HepG2 (cell line): ENCODE measurements at regions not wholly inside any gene's neighbourhood (a gene's known extent, or its start where the extent isn't known, plus 50 kb on each side); places are given as distances from the start of the nearest gene placed in this dataset.
"Not testable (repeated sequence)": the region's sequence is repeated elsewhere in the genome, so short reads cannot be mapped to it uniquely, and the experiment has no call there.

Experiments
- EED ChIP-seq: sonication (generic); formaldehyde crosslinking; IDR thresholded peaks from 2 replicates; pipeline ENCODE4 v1.5.0; 2020; ENCODE audit warnings: mild to moderate bottlenecking, missing genetic modification reagents
- HDAC2 ChIP-seq: sonication (generic); formaldehyde crosslinking; IDR thresholded peaks from 2 replicates; pipeline ENCODE4 v1.4.0; 2020; ENCODE audit warnings: missing genetic modification reagents
- POLR2AphosphoS2 ChIP-seq: IDR thresholded peaks from 2 replicates; pipeline ENCODE4 v1.6.1; 2011; ENCODE audit warnings: low read depth, low read length, improper control_type of control experiment
- THYN1 ChIP-seq: sonication (generic); formaldehyde crosslinking; IDR thresholded peaks from 2 replicates; pipeline ENCODE4 v1.8.1; 2023; ENCODE audit warnings: low read depth, mild to moderate bottlenecking, moderate library complexity, missing genetic modification reagents, borderline replicate concordance
- ZNF274 ChIP-seq: sonication (generic); formaldehyde crosslinking; IDR thresholded peaks from 2 replicates; pipeline ENCODE4 v1.5.1; 2020; ENCODE audit warnings: mild to moderate bottlenecking, missing genetic modification reagents
- TF ChIP-seq, protein P1 (sequence below): sonication (generic); formaldehyde crosslinking; IDR thresholded peaks from 2 replicates; pipeline ENCODE4 v1.5.0; 2020; ENCODE audit warnings: missing genetic modification reagents
- TF ChIP-seq, protein P2 (sequence below): IDR thresholded peaks from 2 replicates; pipeline ENCODE4 v1.6.1; 2016; ENCODE audit warnings: low read depth
- TF ChIP-seq, protein P3 (sequence below): sonication (generic); formaldehyde crosslinking; IDR thresholded peaks from 2 replicates; pipeline ENCODE4 v1.4.0; 2020; ENCODE audit warnings: missing genetic modification reagents, borderline replicate concordance
- TF ChIP-seq, protein P4 (sequence below): sonication (generic); formaldehyde crosslinking; IDR thresholded peaks from 2 replicates; pipeline ENCODE4 v1.5.0; 2020; ENCODE audit warnings: mild to moderate bottlenecking, missing genetic modification reagents, borderline replicate concordance

DNA sequence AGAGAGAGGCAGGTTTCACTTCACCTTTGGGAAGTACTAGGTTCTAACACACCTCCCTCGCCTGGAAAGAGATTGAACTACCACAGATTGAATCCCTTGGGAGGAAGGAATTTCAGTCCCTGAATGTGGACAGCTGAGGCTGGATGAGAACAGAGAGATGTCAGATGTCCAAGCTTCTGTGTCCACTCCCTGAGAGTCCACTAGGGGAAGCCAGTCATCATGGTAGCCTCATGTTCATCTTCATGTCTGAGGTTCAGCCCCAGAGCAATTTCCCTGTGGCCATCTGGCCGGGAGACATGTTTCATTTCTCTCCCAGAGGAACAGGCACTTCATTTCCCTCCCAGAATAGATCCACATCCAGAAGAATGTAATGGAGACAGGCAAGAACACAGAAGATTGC is 74.8 kb downstream of the TRIM43 start:
- TF ChIP-seq, protein P1, sequence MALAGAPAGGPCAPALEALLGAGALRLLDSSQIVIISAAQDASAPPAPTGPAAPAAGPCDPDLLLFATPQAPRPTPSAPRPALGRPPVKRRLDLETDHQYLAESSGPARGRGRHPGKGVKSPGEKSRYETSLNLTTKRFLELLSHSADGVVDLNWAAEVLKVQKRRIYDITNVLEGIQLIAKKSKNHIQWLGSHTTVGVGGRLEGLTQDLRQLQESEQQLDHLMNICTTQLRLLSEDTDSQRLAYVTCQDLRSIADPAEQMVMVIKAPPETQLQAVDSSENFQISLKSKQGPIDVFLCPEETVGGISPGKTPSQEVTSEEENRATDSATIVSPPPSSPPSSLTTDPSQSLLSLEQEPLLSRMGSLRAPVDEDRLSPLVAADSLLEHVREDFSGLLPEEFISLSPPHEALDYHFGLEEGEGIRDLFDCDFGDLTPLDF = not testable (repeated sequence)
- not testable (repeated sequence) for TF ChIP-seq EED (CRISPR knock-in tag); THYN1 (CRISPR knock-in tag); HDAC2 (CRISPR knock-in tag); POLR2AphosphoS2; ZNF274 (CRISPR knock-in tag)
- TF ChIP-seq, protein P2, sequence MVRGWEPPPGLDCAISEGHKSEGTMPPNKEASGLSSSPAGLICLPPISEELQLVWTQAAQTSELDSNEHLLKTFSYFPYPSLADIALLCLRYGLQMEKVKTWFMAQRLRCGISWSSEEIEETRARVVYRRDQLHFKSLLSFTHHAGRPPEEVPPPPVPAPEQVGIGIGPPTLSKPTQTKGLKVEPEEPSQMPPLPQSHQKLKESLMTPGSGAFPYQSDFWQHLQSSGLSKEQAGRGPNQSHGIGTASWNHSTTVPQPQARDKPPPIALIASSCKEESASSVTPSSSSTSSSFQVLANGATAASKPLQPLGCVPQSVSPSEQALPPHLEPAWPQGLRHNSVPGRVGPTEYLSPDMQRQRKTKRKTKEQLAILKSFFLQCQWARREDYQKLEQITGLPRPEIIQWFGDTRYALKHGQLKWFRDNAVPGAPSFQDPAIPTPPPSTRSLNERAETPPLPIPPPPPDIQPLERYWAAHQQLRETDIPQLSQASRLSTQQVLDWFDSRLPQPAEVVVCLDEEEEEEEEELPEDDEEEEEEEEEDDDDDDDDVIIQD (CRISPR knock-in tag) = not testable (repeated sequence)
- TF ChIP-seq, protein P3, sequence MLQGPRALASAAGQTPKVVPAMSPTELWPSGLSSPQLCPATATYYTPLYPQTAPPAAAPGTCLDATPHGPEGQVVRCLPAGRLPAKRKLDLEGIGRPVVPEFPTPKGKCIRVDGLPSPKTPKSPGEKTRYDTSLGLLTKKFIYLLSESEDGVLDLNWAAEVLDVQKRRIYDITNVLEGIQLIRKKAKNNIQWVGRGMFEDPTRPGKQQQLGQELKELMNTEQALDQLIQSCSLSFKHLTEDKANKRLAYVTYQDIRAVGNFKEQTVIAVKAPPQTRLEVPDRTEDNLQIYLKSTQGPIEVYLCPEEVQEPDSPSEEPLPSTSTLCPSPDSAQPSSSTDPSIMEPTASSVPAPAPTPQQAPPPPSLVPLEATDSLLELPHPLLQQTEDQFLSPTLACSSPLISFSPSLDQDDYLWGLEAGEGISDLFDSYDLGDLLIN (CRISPR knock-in tag) = not testable (repeated sequence)
- TF ChIP-seq, protein P4, sequence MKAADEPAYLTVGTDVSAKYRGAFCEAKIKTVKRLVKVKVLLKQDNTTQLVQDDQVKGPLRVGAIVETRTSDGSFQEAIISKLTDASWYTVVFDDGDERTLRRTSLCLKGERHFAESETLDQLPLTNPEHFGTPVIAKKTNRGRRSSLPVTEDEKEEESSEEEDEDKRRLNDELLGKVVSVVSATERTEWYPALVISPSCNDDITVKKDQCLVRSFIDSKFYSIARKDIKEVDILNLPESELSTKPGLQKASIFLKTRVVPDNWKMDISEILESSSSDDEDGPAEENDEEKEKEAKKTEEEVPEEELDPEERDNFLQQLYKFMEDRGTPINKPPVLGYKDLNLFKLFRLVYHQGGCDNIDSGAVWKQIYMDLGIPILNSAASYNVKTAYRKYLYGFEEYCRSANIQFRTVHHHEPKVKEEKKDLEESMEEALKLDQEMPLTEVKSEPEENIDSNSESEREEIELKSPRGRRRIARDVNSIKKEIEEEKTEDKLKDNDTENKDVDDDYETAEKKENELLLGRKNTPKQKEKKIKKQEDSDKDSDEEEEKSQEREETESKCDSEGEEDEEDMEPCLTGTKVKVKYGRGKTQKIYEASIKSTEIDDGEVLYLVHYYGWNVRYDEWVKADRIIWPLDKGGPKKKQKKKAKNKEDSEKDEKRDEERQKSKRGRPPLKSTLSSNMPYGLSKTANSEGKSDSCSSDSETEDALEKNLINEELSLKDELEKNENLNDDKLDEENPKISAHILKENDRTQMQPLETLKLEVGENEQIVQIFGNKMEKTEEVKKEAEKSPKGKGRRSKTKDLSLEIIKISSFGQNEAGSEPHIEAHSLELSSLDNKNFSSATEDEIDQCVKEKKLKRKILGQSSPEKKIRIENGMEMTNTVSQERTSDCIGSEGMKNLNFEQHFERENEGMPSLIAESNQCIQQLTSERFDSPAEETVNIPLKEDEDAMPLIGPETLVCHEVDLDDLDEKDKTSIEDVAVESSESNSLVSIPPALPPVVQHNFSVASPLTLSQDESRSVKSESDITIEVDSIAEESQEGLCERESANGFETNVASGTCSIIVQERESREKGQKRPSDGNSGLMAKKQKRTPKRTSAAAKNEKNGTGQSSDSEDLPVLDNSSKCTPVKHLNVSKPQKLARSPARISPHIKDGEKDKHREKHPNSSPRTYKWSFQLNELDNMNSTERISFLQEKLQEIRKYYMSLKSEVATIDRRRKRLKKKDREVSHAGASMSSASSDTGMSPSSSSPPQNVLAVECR = not testable (repeated sequence)
